ENCODE measurements at regions not wholly inside any gene's neighbourhood (a gene's known extent, or its start where the extent isn't known, plus 50 kb on each side); places are given as distances from the start of the nearest gene placed in this dataset.

GRCh38 chr20:10823585-10823984, 149.8 kb upstream of the JAG1 start:
- TF ChIP-seq CTCF (IDR thresholded peaks at IDR 0.05; ENCODE audit: insufficient read depth, low read length), result no peak
- no peak for DNase-seq (ENCODE audit: low read depth)
- no peak overlapping the region for H3K4me3 ChIP-seq (ENCODE audit: low read depth, low read length)

GRCh38 chr20:10824750-10825500, 151.1 kb upstream of the JAG1 start:
- no peak for DNase-seq (ENCODE audit: low read depth)
- TF ChIP-seq CTCF (IDR thresholded peaks at IDR 0.05; ENCODE audit: insufficient read depth, low read length), result no peak
- H3K4me3 ChIP-seq (ENCODE audit: low read depth, low read length), result no peak overlapping the region

GRCh38 chr20:10826111-10826510, 152.3 kb upstream of the JAG1 start:
- H3K4me3 ChIP-seq (ENCODE audit: low read depth, low read length), result no peak overlapping the region
- no peak for TF ChIP-seq CTCF (IDR thresholded peaks at IDR 0.05; ENCODE audit: insufficient read depth, low read length)
- no peak for DNase-seq (ENCODE audit: low read depth)

GRCh38 chr20:10828180-10828579, 154.4 kb upstream of the JAG1 start:
- no peak for TF ChIP-seq CTCF (IDR thresholded peaks at IDR 0.05; ENCODE audit: insufficient read depth, low read length)
- DNase-seq (ENCODE audit: low read depth), result no peak
- H3K4me3 ChIP-seq (ENCODE audit: low read depth, low read length), result no peak overlapping the region

- DNase-seq (ENCODE audit: low read depth), result no peak
Observed at GRCh38 chr20:10832141-10832540, 158.3 kb upstream of the JAG1 start.

GRCh38 chr20:10837901-10838300, 164.1 kb upstream of the JAG1 start:
- H3K4me3 ChIP-seq (ENCODE audit: low read depth, low read length), result no peak overlapping the region
- TF ChIP-seq CTCF (IDR thresholded peaks at IDR 0.05; ENCODE audit: insufficient read depth, low read length), result no peak
- DNase-seq (ENCODE audit: low read depth), result no peak

More at GRCh38 chr20:10832141-10832540, 158.3 kb upstream of the JAG1 start:
- no peak overlapping the region for H3K4me3 ChIP-seq (ENCODE audit: low read depth, low read length)
- TF ChIP-seq CTCF (IDR thresholded peaks at IDR 0.05; ENCODE audit: insufficient read depth, low read length), result no peak

- no peak for TF ChIP-seq CTCF (IDR thresholded peaks at IDR 0.05; ENCODE audit: insufficient read depth, low read length)
- DNase-seq (ENCODE audit: low read depth), result no peak
Observed at GRCh38 chr20:10842116-10842515, 168.3 kb upstream of the JAG1 start.

More at GRCh38 chr20:10842116-10842515, 168.3 kb upstream of the JAG1 start:
- no peak overlapping the region for H3K4me3 ChIP-seq (ENCODE audit: low read depth, low read length)

Measured in fibroblast of the aortic adventitia (primary cell).